OCI-LY1 (cell line): ENCODE measurements at regions not wholly inside any gene's neighbourhood (a gene's known extent, or its start where the extent isn't known, plus 50 kb on each side); places are given as distances from the start of the nearest gene placed in this dataset.

ENCODE experiments used
- H2AFZ ChIP-seq: fragments of 200-600 bp; sonication (generic), shearing (Covaris generic); 2 replicates; pipeline ENCODE4 v1.6.0; 2014; ENCODE audit warnings: antibody characterized with exemption, mild to moderate bottlenecking, low read length
- H3F3A ChIP-seq: fragments of 200-600 bp; sonication (generic), shearing (Covaris generic); 2 replicates; pipeline ENCODE4 v1.6.0; 2014; ENCODE audit warnings: mild to moderate bottlenecking, antibody characterized with exemption, low read length, moderate library complexity; ENCODE audit not compliant: insufficient read depth
- H3K27ac ChIP-seq: fragments of 200-600 bp; sonication (generic); 2 replicates; pipeline ENCODE4 v1.5.1; 2014; ENCODE audit warnings: low read length, mixed run types, mild to moderate bottlenecking, low read depth; ENCODE audit not compliant: poor library complexity, severe bottlenecking
- H3K27me3 ChIP-seq: fragments of 200-600 bp; sonication (generic); 2 replicates; pipeline ENCODE4 v1.6.0; 2014; ENCODE audit warnings: antibody characterized with exemption, mild to moderate bottlenecking, low read length, moderate library complexity; ENCODE audit not compliant: insufficient read depth
- H3K36me3 ChIP-seq: fragments of 200-600 bp; sonication (generic); 2 replicates; pipeline ENCODE4 v1.6.1; 2014; ENCODE audit warnings: mild to moderate bottlenecking, antibody characterized with exemption, low read length, moderate library complexity, mixed read lengths; ENCODE audit not compliant: insufficient read depth
- H3K4me1 ChIP-seq: fragments of 200-600 bp; sonication (generic); 2 replicates; pipeline ENCODE4 v1.5.1; 2014; ENCODE audit warnings: mild to moderate bottlenecking, low read length, moderate library complexity; ENCODE audit not compliant: insufficient read depth, severe bottlenecking
- H3K4me2 ChIP-seq: fragments of 200-600 bp; sonication (generic), shearing (Covaris generic); 2 replicates; pipeline ENCODE4 v1.6.1; 2014; ENCODE audit warnings: low read length
- H3K4me3 ChIP-seq: fragments of 200-600 bp; sonication (generic); 2 replicates; pipeline ENCODE4 v1.5.1; 2014; ENCODE audit warnings: low read length, low read depth, mild to moderate bottlenecking, mixed read lengths; ENCODE audit not compliant: poor library complexity, severe bottlenecking
- H3K79me2 ChIP-seq: fragments of 200-600 bp; shearing (Covaris generic); 2 replicates; pipeline ENCODE4 v1.6.1; 2016; ENCODE audit warnings: mixed run types, low read length, mixed read lengths; ENCODE audit not compliant: insufficient read depth
- H3K9ac ChIP-seq: fragments of 200-600 bp; sonication (generic), shearing (Covaris generic); 2 replicates; pipeline ENCODE4 v1.6.1; 2014; ENCODE audit warnings: mild to moderate bottlenecking, low read length, mixed read lengths
- H3K9me2 ChIP-seq: fragments of 200-600 bp; sonication (generic), shearing (Covaris generic); 2 replicates; pipeline ENCODE4 v1.6.1; 2014; ENCODE audit warnings: low read depth, mild to moderate bottlenecking, low read length, mixed read lengths
- H3K9me3 ChIP-seq: fragments of 200-600 bp; shearing (Covaris generic); 2 replicates; pipeline ENCODE4 v1.6.1; 2014; ENCODE audit warnings: low read length, mixed read lengths
- H4K20me1 ChIP-seq: fragments of 200-600 bp; sonication (generic), shearing (Covaris generic); 2 replicates; pipeline ENCODE4 v1.6.0; 2016; ENCODE audit warnings: mild to moderate bottlenecking, low read length; ENCODE audit not compliant: insufficient read depth
- EZH2 ChIP-seq: fragments of 200-600 bp; sonication (generic), shearing (Covaris generic); IDR thresholded peaks from 2 replicates; pipeline ENCODE4 v1.8.0; 2017; ENCODE audit warnings: borderline replicate concordance, mixed run types, mild to moderate bottlenecking, antibody characterized with exemption, low read length, moderate library complexity, mixed read lengths
- TF ChIP-seq, protein P1 (sequence below): fragments of 200-600 bp; sonication (generic), shearing (Covaris generic); IDR thresholded peaks from 2 replicates; pipeline ENCODE4 v1.5.1; 2017; ENCODE audit warnings: mild to moderate bottlenecking, antibody characterized with exemption, low read length, moderate library complexity, mixed read lengths

GRCh38 chr1:201673915-201674314, 135.0 kb downstream of the NAV1 start:
- Histone ChIP-seq H3K4me1 (no peaks in the 10 kb centered on the region), H3F3A (no peaks in the 10 kb centered on the region), H3K9ac (no peak overlapping the region), H2AFZ (no peak overlapping the region), H3K4me3 (no peak overlapping the region), H3K4me2 (no peak overlapping the region), H3K9me3 (no peaks in the 10 kb centered on the region), H3K36me3 (no peaks in the 10 kb centered on the region), H3K27ac (no peak overlapping the region), H3K27me3 (0 out of 2 replicates have a peak, but pooled peaks cover 3% of the 10 kb centered on the region), H3K79me2 (no peaks in the 10 kb centered on the region), H4K20me1 (no peaks in the 10 kb centered on the region), H3K9me2 (no peaks in the 10 kb centered on the region)
- no peak for TF ChIP-seq EZH2
- TF ChIP-seq, protein P1, sequence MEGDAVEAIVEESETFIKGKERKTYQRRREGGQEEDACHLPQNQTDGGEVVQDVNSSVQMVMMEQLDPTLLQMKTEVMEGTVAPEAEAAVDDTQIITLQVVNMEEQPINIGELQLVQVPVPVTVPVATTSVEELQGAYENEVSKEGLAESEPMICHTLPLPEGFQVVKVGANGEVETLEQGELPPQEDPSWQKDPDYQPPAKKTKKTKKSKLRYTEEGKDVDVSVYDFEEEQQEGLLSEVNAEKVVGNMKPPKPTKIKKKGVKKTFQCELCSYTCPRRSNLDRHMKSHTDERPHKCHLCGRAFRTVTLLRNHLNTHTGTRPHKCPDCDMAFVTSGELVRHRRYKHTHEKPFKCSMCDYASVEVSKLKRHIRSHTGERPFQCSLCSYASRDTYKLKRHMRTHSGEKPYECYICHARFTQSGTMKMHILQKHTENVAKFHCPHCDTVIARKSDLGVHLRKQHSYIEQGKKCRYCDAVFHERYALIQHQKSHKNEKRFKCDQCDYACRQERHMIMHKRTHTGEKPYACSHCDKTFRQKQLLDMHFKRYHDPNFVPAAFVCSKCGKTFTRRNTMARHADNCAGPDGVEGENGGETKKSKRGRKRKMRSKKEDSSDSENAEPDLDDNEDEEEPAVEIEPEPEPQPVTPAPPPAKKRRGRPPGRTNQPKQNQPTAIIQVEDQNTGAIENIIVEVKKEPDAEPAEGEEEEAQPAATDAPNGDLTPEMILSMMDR = no peak

DNA sequence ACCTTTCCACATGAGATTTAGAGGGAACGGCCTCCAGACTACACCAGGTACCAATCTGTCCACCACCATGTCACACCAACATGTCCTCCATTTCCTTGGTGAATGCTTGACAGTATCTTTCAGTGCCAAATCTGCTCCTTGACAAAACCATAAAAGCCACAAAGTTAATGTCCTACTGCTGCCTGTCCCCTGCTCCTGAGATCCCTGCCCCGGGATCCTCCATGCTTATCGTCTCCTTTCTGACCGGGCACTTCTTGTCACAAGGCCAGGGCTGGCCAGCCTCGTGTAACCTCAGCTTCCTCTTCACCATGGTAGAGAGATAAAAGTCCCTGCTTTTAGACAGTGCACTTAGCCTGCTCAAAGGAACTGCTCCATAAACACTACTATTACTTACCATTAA, 136.2 kb downstream of the NAV1 start:
- Histone ChIP-seq H2AFZ (no peak overlapping the region), H3K9me2 (no peaks in the 10 kb centered on the region), H3K36me3 (no peaks in the 10 kb centered on the region), H3K27me3 (0 out of 2 replicates have a peak, but pooled peaks cover 9% of the 10 kb centered on the region), H3K4me1 (no peaks in the 10 kb centered on the region), H3K4me3 (no peak overlapping the region), H4K20me1 (no peaks in the 10 kb centered on the region), H3K27ac (no peak overlapping the region), H3K79me2 (no peaks in the 10 kb centered on the region), H3K9ac (no peak overlapping the region), H3K9me3 (no peaks in the 10 kb centered on the region), H3F3A (no peaks in the 10 kb centered on the region), H3K4me2 (no peak overlapping the region)
- TF ChIP-seq, protein P1 = no peak
- TF ChIP-seq EZH2 = no peak

GRCh38 chr1:201676197-201676596, 137.3 kb downstream of the NAV1 start:
- Histone ChIP-seq H3K4me1 (no peaks in the 10 kb centered on the region), H3K4me2 (no peak overlapping the region), H3K27me3 (0 out of 2 replicates have a peak, but pooled peaks cover 6% of the 10 kb centered on the region), H3K9ac (no peak overlapping the region), H4K20me1 (no peaks in the 10 kb centered on the region), H3K9me2 (no peaks in the 10 kb centered on the region), H3K27ac (no peak overlapping the region), H3F3A (no peaks in the 10 kb centered on the region), H2AFZ (no peak overlapping the region), H3K36me3 (no peaks in the 10 kb centered on the region), H3K79me2 (no peaks in the 10 kb centered on the region), H3K9me3 (no peaks in the 10 kb centered on the region), H3K4me3 (no peak overlapping the region)
- TF ChIP-seq, protein P1 = no peak
- no peak for TF ChIP-seq EZH2
